GM23338 (cell line): ENCODE measurements at regions not wholly inside any gene's neighbourhood (a gene's known extent, or its start where the extent isn't known, plus 50 kb on each side); places are given as distances from the start of the nearest gene placed in this dataset.

ENCODE experiments used
- ATAC-seq: fragments of 200-7000 bp; cut with Tn5 transposase; 3 replicates; pipeline ENCODE4 v1.9.1; 2020
- DNase-seq: peaks from one replicate; pipeline ENCODE4 v3.0.0-alpha.2; 2015; ENCODE audit warnings: low spot score
- H2AFZ ChIP-seq: fragments of 200-600 bp; sonication (generic); 2 replicates; pipeline ENCODE4 v1.8.0; 2016; ENCODE audit warnings: antibody characterized with exemption, mild to moderate bottlenecking, moderate library complexity
- H3F3A ChIP-seq: fragments of 200-600 bp; sonication (generic); replicated peaks from 2 replicates; pipeline ENCODE4 v1.8.0; 2017; ENCODE audit warnings: antibody characterized with exemption, mixed run types, low read depth
- H3K27ac ChIP-seq: fragments of 200-600 bp; sonication (generic); 2 replicates; pipeline ENCODE4 v1.6.1; 2016; ENCODE audit warnings: low read depth
- H3K27me3 ChIP-seq: fragments of 200-600 bp; sonication (generic); 2 replicates; pipeline ENCODE4 v1.8.0; 2016; ENCODE audit warnings: mild to moderate bottlenecking, mixed run types, moderate library complexity; ENCODE audit not compliant: insufficient read depth
- H3K36me3 ChIP-seq: fragments of 200-600 bp; sonication (generic); 2 replicates; pipeline ENCODE4 v1.8.0; 2016; ENCODE audit warnings: mild to moderate bottlenecking; ENCODE audit not compliant: insufficient read depth
- H3K4me1 ChIP-seq: fragments of 200-600 bp; sonication (generic); 2 replicates; pipeline ENCODE4 v1.8.0; 2016; ENCODE audit warnings: mild to moderate bottlenecking, moderate library complexity; ENCODE audit not compliant: insufficient read depth
- H3K4me2 ChIP-seq: fragments of 200-600 bp; sonication (generic); 2 replicates; pipeline ENCODE4 v1.7.1; 2017; ENCODE audit warnings: mixed run types
- H3K4me3 ChIP-seq: fragments of 200-600 bp; sonication (generic); 2 replicates; pipeline ENCODE4 v1.6.1; 2016; ENCODE audit warnings: mixed run types
- H3K79me2 ChIP-seq: fragments of 200-600 bp; sonication (generic); replicated peaks from 2 replicates; pipeline ENCODE4 v1.8.0; 2017; ENCODE audit warnings: mild to moderate bottlenecking; ENCODE audit not compliant: insufficient read depth
- H3K9me2 ChIP-seq: fragments of 200-600 bp; sonication (generic); 2 replicates; pipeline ENCODE4 v1.8.0; 2017; ENCODE audit not compliant: insufficient read depth
- H4K20me1 ChIP-seq: fragments of 200-600 bp; sonication (generic); replicated peaks from 2 replicates; pipeline ENCODE4 v1.8.0; 2017; ENCODE audit warnings: mild to moderate bottlenecking; ENCODE audit not compliant: insufficient read depth
- H3K27ac Mint-ChIP-seq: 2 replicates; pipeline ENCODE4 v1.8.0; 2020; ENCODE audit warnings: inconsistent platforms, mild to moderate bottlenecking, moderate library complexity, mixed read lengths
- H3K27me3 Mint-ChIP-seq: 3 replicates; pipeline ENCODE4 v1.8.0; 2022; ENCODE audit warnings: low read depth, mild to moderate bottlenecking, moderate library complexity, mixed read lengths, inconsistent platforms; ENCODE audit not compliant: insufficient read depth, poor library complexity
- H3K36me3 Mint-ChIP-seq: 3 replicates; pipeline ENCODE4 v1.8.0; 2021; ENCODE audit warnings: low read depth, mild to moderate bottlenecking, inconsistent platforms, moderate library complexity, mixed read lengths
- H3K4me1 Mint-ChIP-seq: 3 replicates; pipeline ENCODE4 v1.8.0; 2020; ENCODE audit warnings: mild to moderate bottlenecking, inconsistent platforms, mixed read lengths
- H3K4me3 Mint-ChIP-seq: 3 replicates; pipeline ENCODE4 v1.8.0; 2021; ENCODE audit warnings: moderate library complexity, mild to moderate bottlenecking, inconsistent platforms, mixed read lengths
- H3K9me3 Mint-ChIP-seq: 3 replicates; pipeline ENCODE4 v1.8.0; 2020; ENCODE audit warnings: moderate library complexity, mild to moderate bottlenecking, inconsistent platforms, mixed read lengths
- CREB1 ChIP-seq: fragments of 250-450 bp; sonication (Bioruptor Pico); IDR thresholded peaks from 2 replicates; pipeline ENCODE4 v1.5.0; 2020; ENCODE audit warnings: low read depth, mild to moderate bottlenecking, moderate library complexity
- ETS1 ChIP-seq: IDR thresholded peaks from 2 replicates; pipeline ENCODE4 v1.6.1; 2016; ENCODE audit warnings: antibody characterized with exemption
- EZH2 ChIP-seq: fragments of 200-600 bp; sonication (generic); IDR thresholded peaks from one replicate; pipeline ENCODE4 v1.8.0; 2017; ENCODE audit warnings: antibody characterized with exemption, mild to moderate bottlenecking, low read depth; ENCODE audit not compliant: unreplicated experiment
- JUNB ChIP-seq: IDR thresholded peaks from one replicate; pipeline ENCODE4 v1.6.1; 2016; ENCODE audit warnings: antibody characterized with exemption; ENCODE audit not compliant: unreplicated experiment
- STAT1 ChIP-seq: IDR thresholded peaks from one replicate; pipeline ENCODE4 v1.6.1; 2016; ENCODE audit warnings: antibody characterized with exemption; ENCODE audit not compliant: unreplicated experiment
- ZNF462 ChIP-seq: fragments of 250-450 bp; sonication (Bioruptor Pico); IDR thresholded peaks from 2 replicates; pipeline ENCODE4 v1.5.0; 2020; ENCODE audit warnings: mild to moderate bottlenecking, moderate library complexity

- no peak for TF ChIP-seq ZNF462 (CRISPR knock-in tag)
- TF ChIP-seq STAT1, result no peak
Measured at GRCh38 chr5:167634432-167634831, 657.0 kb upstream of the WWC1 start (continued).

GRCh38 chr5:167638816-167639215 is 652.6 kb upstream of the WWC1 start:
- Mint-ChIP-seq H3K27ac (no peak overlapping the region), H3K4me3 (no peak overlapping the region), H3K4me1 (peaks cover 3% of the 10 kb centered on the region; the same call in 1 of the 3 replicates), H3K36me3 (no peaks in the 10 kb centered on the region), H3K9me3 (no peaks in the 10 kb centered on the region), H3K27me3 (no peaks in the 10 kb centered on the region)
- Histone ChIP-seq H3K4me2 (no peak overlapping the region), H3K79me2 (no peaks in the 10 kb centered on the region), H3K36me3 (no peaks in the 10 kb centered on the region), H4K20me1 (no peaks in the 10 kb centered on the region), H2AFZ (no peak overlapping the region), H3F3A (no peaks in the 10 kb centered on the region), H3K4me1 (no peaks in the 10 kb centered on the region), H3K4me3 (no peak overlapping the region), H3K27me3 (no peaks in the 10 kb centered on the region), H3K27ac (no peak overlapping the region), H3K9me2 (no peaks in the 10 kb centered on the region)
- ATAC-seq (no peak), DNase-seq (no peak)
- no peak for TF ChIP-seq JUNB
- TF ChIP-seq ETS1, result no peak
- TF ChIP-seq EZH2, result no peak
- TF ChIP-seq CREB1 (CRISPR knock-in tag), result no peak
